ENCODE measurements at regions not wholly inside any gene's neighbourhood (a gene's known extent, or its start where the extent isn't known, plus 50 kb on each side); places are given as distances from the start of the nearest gene placed in this dataset.

- no peaks in the 10 kb centered on the region for H3K4me1 ChIP-seq (ENCODE audit: control insufficient read depth in 2 of 2, insufficient read depth in 2 of 2, low read length in 2 of 2)
- ATAC-seq: no peak
- intact Hi-C loops (cut with micrococcal nuclease): no loop called here
- H3K27me3 ChIP-seq (ENCODE audit: control insufficient read depth in 2 of 2, insufficient read depth in 2 of 2, low read length in 2 of 2): no peaks in the 10 kb centered on the region
- ChIA-PET POLR2A (no interaction called here), CTCF (no interaction called here)
- H3K27ac ChIP-seq (ENCODE audit: low read depth, low read length): no peak overlapping the region
- H3K9me3 Mint-ChIP-seq: peaks cover 0 to 2% (median 0%) of the 10 kb centered on the region in 11 donors
- H3K4me3 ChIP-seq (ENCODE audit: low read length): no peak overlapping the region
- no peak overlapping the region for H3K27ac Mint-ChIP-seq
- no peaks in the 10 kb centered on the region for H3K36me3 ChIP-seq (ENCODE audit: control insufficient read depth in 2 of 3, insufficient read depth in 3 of 3, low read length in 3 of 3)
- no peaks in the 10 kb centered on the region for H3K4me1 Mint-ChIP-seq
- H3K9me3 ChIP-seq (ENCODE audit: control insufficient read depth in 2 of 3, low read length in 3 of 3): no peaks in the 10 kb centered on the region
- no peaks in the 10 kb centered on the region for H3K36me3 Mint-ChIP-seq
- no peak overlapping the region for H3K4me3 Mint-ChIP-seq
- no peak for DNase-seq
- peaks cover 2 to 49% (median 46%) of the 10 kb centered on the region in 5 donors for H3K27me3 Mint-ChIP-seq
Measured at GRCh38 chr12:108076556-108076955, 52.5 kb upstream of the WSCD2 start.

- ChIA-PET CTCF (no interaction called here), POLR2A (no interaction called here)
- no peak for ATAC-seq
- no peak for DNase-seq
- Histone ChIP-seq H3K4me3 (ENCODE audit: low read length) (no peak overlapping the region), H3K36me3 (ENCODE audit: control insufficient read depth in 2 of 3, insufficient read depth in 3 of 3, low read length in 3 of 3) (no peaks in the 10 kb centered on the region), H3K27me3 (ENCODE audit: control insufficient read depth in 2 of 2, insufficient read depth in 2 of 2, low read length in 2 of 2) (no peaks in the 10 kb centered on the region), H3K4me1 (ENCODE audit: control insufficient read depth in 2 of 2, insufficient read depth in 2 of 2, low read length in 2 of 2) (no peaks in the 10 kb centered on the region), H3K9me3 (ENCODE audit: control insufficient read depth in 2 of 3, low read length in 3 of 3) (no peaks in the 10 kb centered on the region), H3K27ac (ENCODE audit: low read depth, low read length) (no peak overlapping the region)
- Mint-ChIP-seq H3K36me3 (no peaks in the 10 kb centered on the region), H3K27me3 (peaks cover 2 to 48% (median 35%) of the 10 kb centered on the region in 5 donors), H3K9me3 (peaks cover 0 to 8% (median 0%) of the 10 kb centered on the region in 11 donors), H3K4me3 (no peak overlapping the region), H3K4me1 (no peaks in the 10 kb centered on the region), H3K27ac (no peak overlapping the region)
- intact Hi-C loops (cut with micrococcal nuclease): no loop called here
Measured at GRCh38 chr12:108078428-108078827, 50.7 kb upstream of the WSCD2 start.

Measured in naive thymus-derived CD4-positive, alpha-beta T cell (primary cell).